Heart left ventricle (tissue), 13 donors: ENCODE measurements at regions not wholly inside any gene's neighbourhood (a gene's known extent, or its start where the extent isn't known, plus 50 kb on each side); places are given as distances from the start of the nearest gene placed in this dataset.

Experiments used
- CTCF ChIP-seq, 12 donors: fragments of 200-600 bp; sonication (generic) in 4 of 12; IDR thresholded peaks; one replicate each; pipeline versions ENCODE4 v1.5.0 to v1.8.0; 2018 to 2022; ENCODE audit warnings: antibody characterized with exemption in 12 of 12, mild to moderate bottlenecking in 5 of 12
- POLR2A ChIP-seq, 2 donors: fragments of 450-650 bp; IDR thresholded peaks; one replicate each; pipeline ENCODE4 v1.6.1; 2017; ENCODE audit warnings: antibody characterized with exemption in 2 of 2, mild to moderate bottlenecking in 2 of 2, moderate library complexity in 2 of 2
- donor health status: ischemic (EF 13 %, LVEDD 7.1; RV severe dilation, severe dysfunction).
- donor health status: DM: no; HTN: yes; CAD: no.
- donor health status: DM: no; HTN: no; CAD: no.
- donor health status: ischemic (EF 25% LVEDD 6.9; RV normal size, moderate dysfunction).
- donor health status: ischemic (EF 25% LVEDD 5.7; RV mildly dilated, moderate dysfunction).
- donor health status: ischemic (EF 35%, LVEDD 5.7; RV mildly dilated, moderate dysfunction).
- donor health status: nonischemic (EF 11% LVEDD 7.7; RV severe dilation, severe dysfunction).
- donor health status: DM: yes; HTN: yes; CAD: no.
- donor health status: PGD.
- donor health status: ischemic (EF 29% LVEDD 5.4; RV normal size, mild dysfunction).
- donor health status: nonischemic (EF 23%, LVEDD 6.1; RV moderate dilation, normal function).

GRCh38 chr13:110017379-110017778, 231.0 kb upstream of the IRS2 start:
- TF ChIP-seq POLR2A (IDR thresholded peaks at IDR 0.05) = no peak
- no peak for TF ChIP-seq CTCF (IDR thresholded peaks at IDR 0.05)
